Stimulated activated CD4-positive, alpha-beta T cell treated with anti-CD3 and anti-CD28 coated beads, Interleukin-2, amount 100 ng/mL, for 48 hours (primary cell): ENCODE measurements at regions not wholly inside any gene's neighbourhood (a gene's known extent, or its start where the extent isn't known, plus 50 kb on each side); places are given as distances from the start of the nearest gene placed in this dataset.

Experiments used
- DNase-seq, 2 donors: peaks; one replicate each; pipeline ENCODE4 v3.0.0-alpha.2; 2020

DNA sequence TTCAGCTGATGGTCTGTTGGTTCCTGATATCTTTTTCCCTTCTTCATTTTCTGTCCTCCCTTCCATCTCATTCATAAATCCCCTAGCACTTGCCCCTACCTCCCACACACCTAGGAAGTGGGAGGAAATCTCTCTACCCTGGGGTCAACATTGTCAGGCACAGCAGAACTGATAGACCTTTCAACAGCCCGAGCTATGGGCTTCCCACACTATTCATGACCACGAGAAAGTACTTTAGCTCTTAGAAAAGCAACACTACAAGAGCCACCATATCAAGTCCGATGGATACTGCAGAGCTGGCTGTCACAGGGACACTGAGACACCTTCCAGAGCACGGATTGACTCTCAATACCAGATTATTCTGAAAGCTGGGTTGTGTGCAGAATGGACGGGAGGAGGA, 180.6 kb upstream of the NEBL start:
- no peak for DNase-seq

- DNase-seq = no peak
Measured at GRCh38 chr10:21076381-21076780, 179.3 kb upstream of the NEBL start.

- no peak for DNase-seq
Measured at GRCh38 chr10:21075880-21076279, 178.8 kb upstream of the NEBL start.

- no peak for DNase-seq
Measured at GRCh38 chr10:21071001-21071673, 174.0 kb upstream of the NEBL start.

- no peak for DNase-seq
Measured at GRCh38 chr10:21069929-21070700, 173.0 kb upstream of the NEBL start.

- DNase-seq = no peak
Measured at GRCh38 chr10:21069278-21069677, 172.2 kb upstream of the NEBL start.

- DNase-seq = no peak
Measured at GRCh38 chr10:21068026-21068656, 171.0 kb upstream of the NEBL start.

- no peak for DNase-seq
Measured at GRCh38 chr10:21065621-21066248, 168.6 kb upstream of the NEBL start.

DNA sequence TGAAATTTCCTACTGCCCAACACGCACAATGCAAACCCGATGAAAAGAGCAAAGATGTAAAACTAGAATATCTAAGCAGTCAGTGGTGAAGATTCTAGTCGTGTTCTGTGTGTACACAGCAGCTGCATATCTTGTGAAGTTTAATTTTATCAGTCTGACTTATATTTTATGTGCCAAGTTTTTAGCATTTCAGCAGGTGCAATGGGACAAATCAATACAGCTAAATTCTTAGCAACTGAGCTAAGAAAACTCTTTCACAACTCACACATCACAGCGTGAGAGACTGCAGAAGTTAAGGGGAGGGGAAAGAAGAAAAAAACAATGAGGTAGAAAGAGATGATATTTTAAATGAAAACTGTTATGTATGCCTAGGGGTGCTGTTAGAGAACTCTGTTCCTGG, 164.9 kb upstream of the NEBL start:
- DNase-seq = no peak

GRCh38 chr10:21061184-21061583, 164.1 kb upstream of the NEBL start:
- DNase-seq = no peak

- DNase-seq = no peak
Measured at GRCh38 chr10:21060626-21061025, 163.5 kb upstream of the NEBL start.

DNA sequence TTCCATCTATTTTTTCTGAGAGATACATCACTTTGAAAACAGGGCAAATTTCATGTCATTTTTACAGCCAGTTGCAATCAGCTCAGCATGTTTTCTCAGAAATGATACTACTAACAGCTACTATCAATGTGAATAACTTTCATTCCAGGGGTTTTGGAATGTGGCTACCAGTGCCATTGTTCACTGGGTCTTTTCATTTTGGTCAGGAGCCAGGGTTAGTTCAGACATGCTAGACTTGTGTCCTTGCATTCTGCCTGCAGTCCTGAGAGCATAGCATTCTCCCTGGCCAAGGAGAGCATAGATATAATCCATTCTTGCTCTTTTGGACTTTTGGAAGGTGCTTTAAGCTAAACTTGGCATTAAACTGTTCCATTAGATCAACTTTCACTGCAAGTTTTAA, 160.9 kb upstream of the NEBL start:
- DNase-seq = no peak

GRCh38 chr10:21057436-21057835, 160.3 kb upstream of the NEBL start:
- no peak for DNase-seq

DNA sequence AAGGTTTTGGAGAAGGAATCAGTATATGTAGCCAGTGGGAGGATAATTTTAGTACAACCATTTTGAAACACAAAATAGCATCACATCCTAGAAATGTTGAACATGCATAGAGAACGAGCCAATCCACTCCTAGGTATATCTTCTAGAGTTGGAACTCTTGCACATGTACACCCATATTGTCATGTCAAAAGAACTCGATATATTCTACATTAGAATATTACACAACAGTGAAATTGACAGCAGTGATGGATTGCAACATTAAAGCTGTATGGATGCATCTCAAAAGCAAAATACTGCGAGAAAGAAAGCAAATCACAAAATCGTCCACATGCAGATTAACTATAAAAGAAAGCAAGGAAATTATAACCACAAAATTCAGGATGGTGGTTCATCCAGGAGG, 159.3 kb upstream of the NEBL start:
- no peak for DNase-seq

GRCh38 chr10:21055339-21056135, 158.4 kb upstream of the NEBL start:
- no peak for DNase-seq

DNA sequence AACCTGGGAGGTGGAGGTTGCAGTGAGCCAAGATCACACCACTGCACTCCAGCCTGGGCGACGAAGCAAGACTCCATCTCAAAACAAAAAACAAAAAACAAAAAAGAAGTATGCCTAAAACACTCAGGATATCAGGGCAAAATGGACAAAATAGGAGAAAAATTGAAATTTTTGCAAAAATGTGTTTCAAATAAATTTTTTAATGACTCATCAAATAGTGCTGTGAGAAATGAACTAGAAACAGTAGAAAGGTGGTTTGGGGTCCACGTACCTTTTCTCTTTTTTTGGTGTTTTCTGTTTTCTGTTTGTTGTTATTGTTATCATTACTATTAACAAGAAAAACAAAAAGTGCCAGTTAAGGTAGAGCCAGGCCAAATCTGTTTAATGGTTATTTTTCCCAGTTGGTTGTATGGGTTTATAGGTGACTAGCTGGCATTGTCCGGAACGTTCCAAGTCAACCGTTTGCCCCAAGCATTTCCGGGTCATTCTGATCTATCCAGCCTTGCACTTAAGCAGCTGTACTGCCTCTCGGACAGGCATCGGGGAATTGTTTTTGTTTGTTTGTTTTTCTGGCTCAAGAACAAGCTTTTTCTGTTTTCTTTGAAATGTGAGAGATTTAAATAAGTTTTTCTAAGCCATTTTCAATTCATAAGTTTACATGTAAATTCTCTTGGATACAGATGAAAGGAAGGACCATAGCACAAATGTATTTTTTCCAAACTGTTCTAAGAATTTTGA, 157.0 kb upstream of the NEBL start:
- no peak for DNase-seq

GRCh38 chr10:21052709-21053104, 155.6 kb upstream of the NEBL start:
- no peak for DNase-seq

DNA sequence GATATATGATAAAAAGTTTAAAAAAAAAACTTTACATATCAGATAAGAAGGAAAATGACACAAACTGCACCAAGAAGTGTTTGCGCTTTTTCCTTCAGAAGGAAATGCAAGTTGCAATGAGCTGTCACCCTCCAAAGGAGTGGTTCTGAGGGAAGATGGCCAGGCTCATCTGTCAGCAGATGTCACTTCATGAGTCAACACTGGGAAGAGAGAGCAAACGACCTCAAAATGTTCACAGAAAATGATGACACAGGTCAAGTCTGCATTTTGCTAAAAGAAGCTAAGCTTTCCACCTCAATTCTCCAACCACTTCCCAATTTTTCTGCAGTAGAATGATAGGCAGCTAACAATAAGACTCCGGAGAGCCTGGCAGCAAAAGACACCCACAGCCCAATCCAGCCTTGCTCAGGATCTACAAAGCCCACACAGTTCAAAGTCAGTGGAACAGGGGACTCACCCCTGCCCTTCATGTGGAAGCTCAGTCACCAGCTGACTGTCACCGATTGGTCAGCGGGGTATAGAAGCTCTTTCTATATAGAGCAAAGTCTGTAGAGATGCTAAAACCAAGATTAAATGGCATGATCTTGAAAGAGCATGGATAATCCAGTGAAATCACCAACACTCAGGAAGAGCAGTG, 155.1 kb upstream of the NEBL start:
- DNase-seq = no peak

DNA sequence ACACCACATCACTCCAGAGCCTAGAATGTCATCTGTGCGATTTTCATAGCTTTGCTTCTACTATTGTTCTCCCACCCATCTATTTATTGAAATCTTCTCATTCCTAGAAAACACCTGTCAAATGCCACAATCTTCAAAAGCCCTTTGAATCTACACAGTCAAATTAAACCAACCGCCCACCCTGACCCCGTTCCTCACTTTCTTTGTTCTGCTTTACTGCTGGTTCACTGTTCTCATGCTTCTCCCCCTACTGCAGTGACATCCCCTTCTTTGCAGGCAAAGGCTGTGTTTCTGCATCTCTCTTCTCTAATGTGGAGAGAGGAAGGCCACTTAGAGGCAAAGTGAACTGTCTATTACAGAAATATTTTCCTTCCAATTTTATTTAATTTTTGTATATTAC, 152.4 kb upstream of the NEBL start:
- DNase-seq = no peak

- no peak for DNase-seq
Measured at GRCh38 chr10:21048068-21048467, 151.0 kb upstream of the NEBL start.

GRCh38 chr10:21047511-21047910, 150.4 kb upstream of the NEBL start:
- DNase-seq = no peak

GRCh38 chr10:21047096-21047495, 150.0 kb upstream of the NEBL start:
- DNase-seq = no peak
